GM19238 (cell line): ENCODE measurements at regions not wholly inside any gene's neighbourhood (a gene's known extent, or its start where the extent isn't known, plus 50 kb on each side); places are given as distances from the start of the nearest gene placed in this dataset.
A peak's percentile ranks its signal among the peaks of the same experiment; 100 is the strongest.

ENCODE experiments used
- DNase-seq: peaks from one replicate; pipeline ENCODE4 v3.0.0; 2011; ENCODE audit warnings: low spot score; ENCODE audit not compliant: insufficient read length

GRCh38 chr3:43866529-43867353 is 176.0 kb downstream of the ABHD5 start:
- DNase-seq, result no peak

- no peak for DNase-seq
Observed at GRCh38 chr3:43867436-43868072, 176.8 kb downstream of the ABHD5 start.

GRCh38 chr3:43869491-43869890 is 178.8 kb downstream of the ABHD5 start:
- DNase-seq, result no peak

GRCh38 chr3:43870120-43870519 is 179.4 kb downstream of the ABHD5 start:
- DNase-seq, result no peak

- no peak for DNase-seq
Observed at GRCh38 chr3:43870844-43871626, 180.3 kb downstream of the ABHD5 start.

- no peak for DNase-seq
Observed at GRCh38 chr3:43871627-43872245, 181.0 kb downstream of the ABHD5 start.

- no peak for DNase-seq
Observed at GRCh38 chr3:43872301-43872700, 181.6 kb downstream of the ABHD5 start.

- no peak for DNase-seq
Observed at GRCh38 chr3:43872901-43873300, 182.2 kb downstream of the ABHD5 start.

- no peak for DNase-seq
Observed at GRCh38 chr3:43873723-43874122, 183.0 kb downstream of the ABHD5 start.

GRCh38 chr3:43874290-43874689 is 183.6 kb downstream of the ABHD5 start:
- no peak for DNase-seq

GRCh38 chr3:43874731-43875130 is 184.0 kb downstream of the ABHD5 start:
- DNase-seq, result no peak

GRCh38 chr3:43876648-43877047 is 185.9 kb downstream of the ABHD5 start:
- no peak for DNase-seq

- peak; percentile 16 for DNase-seq
Observed at GRCh38 chr3:43879166-43879565, 188.4 kb downstream of the ABHD5 start.

- DNase-seq, result no peak
Observed at GRCh38 chr3:43882976-43883680, 192.4 kb downstream of the ABHD5 start.

GRCh38 chr3:43883729-43884396 is 193.1 kb downstream of the ABHD5 start:
- no peak for DNase-seq

- no peak for DNase-seq
Observed at GRCh38 chr3:43884581-43884980, 193.8 kb downstream of the ABHD5 start.

GRCh38 chr3:43885908-43886618 is 195.3 kb downstream of the ABHD5 start:
- DNase-seq, result no peak

- no peak for DNase-seq
Observed at GRCh38 chr3:43892061-43892460, 201.3 kb downstream of the ABHD5 start.

GRCh38 chr3:43892526-43892925 is 201.8 kb downstream of the ABHD5 start:
- peak; percentile 48 for DNase-seq

GRCh38 chr3:43893727-43894126 is 203.0 kb downstream of the ABHD5 start:
- DNase-seq, result no peak
